ENCODE measurements at regions not wholly inside any gene's neighbourhood (a gene's known extent, or its start where the extent isn't known, plus 50 kb on each side); places are given as distances from the start of the nearest gene placed in this dataset.

- TF ChIP-seq GABPA (IDR thresholded peaks at IDR 0.05 in 1 of 2, conservative IDR thresholded peaks at IDR 0.05 in 1 of 2), result no peak
- no peak for TF ChIP-seq FOXA1 (IDR thresholded peaks at IDR 0.05)
- no peak for TF ChIP-seq ZBTB33 (IDR thresholded peaks at IDR 0.05)
- no peak for TF ChIP-seq JUND (IDR thresholded peaks at IDR 0.05)
- TF ChIP-seq MAX (IDR thresholded peaks at IDR 0.05), result no peak
- no peak for TF ChIP-seq EGR1 (IDR thresholded peaks at IDR 0.05; ENCODE audit: low read depth in 2 of 2)
- no peak for TF ChIP-seq FOXA2 (IDR thresholded peaks at IDR 0.05)
- no peak for TF ChIP-seq SP1 (IDR thresholded peaks at IDR 0.05)
- no peak for TF ChIP-seq RAD21 (IDR thresholded peaks at IDR 0.05)
- no peaks in the 10 kb centered on the region for H3K27me3 ChIP-seq (ENCODE audit: control insufficient read depth in 4 of 4, insufficient read depth in 4 of 4, low read length in 3 of 4)
- 52% methylated on average over 2 of the region's 2 CpGs for WGBS
- H3K4me3 ChIP-seq (ENCODE audit: low read depth in 1 of 3, low read length in 3 of 3), result no peak overlapping the region
- no peaks in the 10 kb centered on the region for H3K9me3 ChIP-seq (ENCODE audit: control insufficient read depth in 4 of 4, low read length in 3 of 4)
- DNase-seq (ENCODE audit: low spot score), result no peak
- H3K9ac ChIP-seq (ENCODE audit: low read depth in 1 of 2, low read length in 2 of 2), result no peak overlapping the region
- no peaks in the 10 kb centered on the region for H3K4me1 ChIP-seq (ENCODE audit: control insufficient read depth in 4 of 4, insufficient read depth in 4 of 4, low read length in 3 of 4)
- H3K27ac ChIP-seq (ENCODE audit: low read depth in 1 of 2, low read length in 2 of 2), result no peak overlapping the region
- H3K36me3 ChIP-seq (ENCODE audit: control insufficient read depth in 4 of 4, insufficient read depth in 3 of 4, low read depth in 1 of 4, low read length in 3 of 4), result no peaks in the 10 kb centered on the region
These were observed 67.5 kb upstream of the SORCS1 start for GRCh38 chr10:107232013-107232412.

- Histone ChIP-seq H3K9me3 (ENCODE audit: control insufficient read depth in 4 of 4, low read length in 3 of 4) (no peaks in the 10 kb centered on the region), H3K27me3 (ENCODE audit: control insufficient read depth in 4 of 4, insufficient read depth in 4 of 4, low read length in 3 of 4) (no peaks in the 10 kb centered on the region), H3K27ac (ENCODE audit: low read depth in 1 of 2, low read length in 2 of 2) (no peak overlapping the region), H3K36me3 (ENCODE audit: control insufficient read depth in 4 of 4, insufficient read depth in 3 of 4, low read depth in 1 of 4, low read length in 3 of 4) (no peaks in the 10 kb centered on the region), H3K4me3 (ENCODE audit: low read depth in 1 of 3, low read length in 3 of 3) (no peak overlapping the region), H3K9ac (ENCODE audit: low read depth in 1 of 2, low read length in 2 of 2) (no peak overlapping the region), H3K4me1 (ENCODE audit: control insufficient read depth in 4 of 4, insufficient read depth in 4 of 4, low read length in 3 of 4) (no peaks in the 10 kb centered on the region)
- no peak for DNase-seq (ENCODE audit: low spot score)
- TF ChIP-seq JUND (IDR thresholded peaks at IDR 0.05), result no peak
- TF ChIP-seq ATF3 (IDR thresholded peaks at IDR 0.05), result no peak
- no peak for TF ChIP-seq RXRA (IDR thresholded peaks at IDR 0.05)
- TF ChIP-seq CTCF (IDR thresholded peaks at IDR 0.05; ENCODE audit: low read depth, low read length, missing input control), result no peak
- no peak for TF ChIP-seq MAX (IDR thresholded peaks at IDR 0.05)
- TF ChIP-seq GABPA (IDR thresholded peaks at IDR 0.05 in 1 of 2, conservative IDR thresholded peaks at IDR 0.05 in 1 of 2), result no peak
- no peak for TF ChIP-seq REST (IDR thresholded peaks at IDR 0.05)
- TF ChIP-seq NR2F2 (IDR thresholded peaks at IDR 0.05), result no peak
- TF ChIP-seq RAD21 (IDR thresholded peaks at IDR 0.05), result no peak
- TF ChIP-seq FOXA2 (IDR thresholded peaks at IDR 0.05), result no peak
- no peak for TF ChIP-seq HNF4G (IDR thresholded peaks at IDR 0.05)
- no peak for TF ChIP-seq HNF4A (conservative IDR thresholded peaks at IDR 0.05)
- no peak for TF ChIP-seq FOXA1 (IDR thresholded peaks at IDR 0.05)
- TF ChIP-seq ZBTB33 (IDR thresholded peaks at IDR 0.05), result no peak
- no peak for TF ChIP-seq SP1 (IDR thresholded peaks at IDR 0.05)
- no peak for TF ChIP-seq YY1 (IDR thresholded peaks at IDR 0.05)
- TF ChIP-seq EGR1 (IDR thresholded peaks at IDR 0.05; ENCODE audit: low read depth in 2 of 2), result no peak
- no peak for TF ChIP-seq TAF1 (conservative IDR thresholded peaks at IDR 0.05)
- WGBS, result 61% methylated on average over 4 of the region's 4 CpGs
These were observed 66.4 kb upstream of the SORCS1 start for GRCh38 chr10:107230887-107231286.

All from liver (tissue), 8 donors.